ENCODE measurements at regions not wholly inside any gene's neighbourhood (a gene's known extent, or its start where the extent isn't known, plus 50 kb on each side); places are given as distances from the start of the nearest gene placed in this dataset.

- H3K4me3 Mint-ChIP-seq: no peak overlapping the region
- 74 to 100% methylated on average over 1 to 3 of the region's 6 CpGs for WGBS, 2 experiments (ENCODE audit: insufficient coverage in 1 of 2, insufficient read length in 1 of 2)
- Histone ChIP-seq H3K4me1 (ENCODE audit: control insufficient read depth, insufficient read depth, low read length) (peaks cover 5% of the 10 kb centered on the region), H3K27me3 (ENCODE audit: control insufficient read depth, insufficient read depth, low read length, poor library complexity, severe bottlenecking) (no peaks in the 10 kb centered on the region), H3K27ac (ENCODE audit: low read depth, low read length) (no peak overlapping the region), H3K36me3 (ENCODE audit: control insufficient read depth, insufficient read depth, low read length) (no peaks in the 10 kb centered on the region), H3K9ac (ENCODE audit: extremely low read depth, low read length, poor library complexity, severe bottlenecking) (no peak overlapping the region), H3K4me3 (ENCODE audit: low read length) (no peak overlapping the region), H3K9me3 (ENCODE audit: control insufficient read depth, low read length) (no peaks in the 10 kb centered on the region)
- peaks cover 17% of the 10 kb centered on the region for H3K4me1 Mint-ChIP-seq
- no peaks in the 10 kb centered on the region for H3K36me3 Mint-ChIP-seq (ENCODE audit: low read depth)
- no peak overlapping the region for H3K27ac Mint-ChIP-seq
- H3K27me3 Mint-ChIP-seq (ENCODE audit: insufficient read depth): no peaks in the 10 kb centered on the region
- DNase-seq: no peak
- no peaks in the 10 kb centered on the region for H3K9me3 Mint-ChIP-seq
- TF ChIP-seq CTCF (conservative IDR thresholded peaks at IDR 0.05): no peak
Measured at GRCh38 chr5:125381290-125381689, 634.9 kb upstream of the ZNF608 start.

GRCh38 chr5:125384071-125384470 is 637.6 kb upstream of the ZNF608 start:
- H3K36me3 Mint-ChIP-seq (ENCODE audit: low read depth): no peaks in the 10 kb centered on the region
- peaks cover 10% of the 10 kb centered on the region for H3K4me1 Mint-ChIP-seq
- no peak overlapping the region for H3K27ac Mint-ChIP-seq
- H3K27me3 Mint-ChIP-seq (ENCODE audit: insufficient read depth): no peaks in the 10 kb centered on the region
- no peak for DNase-seq
- Histone ChIP-seq H3K27ac (ENCODE audit: low read depth, low read length) (no peak overlapping the region), H3K4me3 (ENCODE audit: low read length) (no peak overlapping the region), H3K9me3 (ENCODE audit: control insufficient read depth, low read length) (no peaks in the 10 kb centered on the region), H3K36me3 (ENCODE audit: control insufficient read depth, insufficient read depth, low read length) (no peaks in the 10 kb centered on the region), H3K4me1 (ENCODE audit: control insufficient read depth, insufficient read depth, low read length) (peaks cover 5% of the 10 kb centered on the region), H3K9ac (ENCODE audit: extremely low read depth, low read length, poor library complexity, severe bottlenecking) (no peak overlapping the region), H3K27me3 (ENCODE audit: control insufficient read depth, insufficient read depth, low read length, poor library complexity, severe bottlenecking) (no peaks in the 10 kb centered on the region)
- TF ChIP-seq CTCF (conservative IDR thresholded peaks at IDR 0.05): no peak
- no peaks in the 10 kb centered on the region for H3K9me3 Mint-ChIP-seq
- H3K4me3 Mint-ChIP-seq: no peak overlapping the region
- WGBS, 2 experiments (ENCODE audit: insufficient coverage in 1 of 2, insufficient read length in 1 of 2): 92% methylated on average over 1 of the region's 1 CpG; no CpG with 5 or more reads in 1 of the 2 experiments

GRCh38 chr5:125390326-125390725 is 643.9 kb upstream of the ZNF608 start:
- no peaks in the 10 kb centered on the region for H3K36me3 Mint-ChIP-seq (ENCODE audit: low read depth)
- 86 to 100% methylated on average over 1 to 2 of the region's 2 CpGs for WGBS, 2 experiments (ENCODE audit: insufficient coverage in 1 of 2, insufficient read length in 1 of 2)
- no peak for DNase-seq
- Histone ChIP-seq H3K4me1 (ENCODE audit: control insufficient read depth, insufficient read depth, low read length) (no peaks in the 10 kb centered on the region), H3K9ac (ENCODE audit: extremely low read depth, low read length, poor library complexity, severe bottlenecking) (no peak overlapping the region), H3K36me3 (ENCODE audit: control insufficient read depth, insufficient read depth, low read length) (no peaks in the 10 kb centered on the region), H3K9me3 (ENCODE audit: control insufficient read depth, low read length) (no peaks in the 10 kb centered on the region), H3K4me3 (ENCODE audit: low read length) (no peak overlapping the region), H3K27ac (ENCODE audit: low read depth, low read length) (no peak overlapping the region), H3K27me3 (ENCODE audit: control insufficient read depth, insufficient read depth, low read length, poor library complexity, severe bottlenecking) (no peaks in the 10 kb centered on the region)
- H3K27ac Mint-ChIP-seq: no peak overlapping the region
- H3K27me3 Mint-ChIP-seq (ENCODE audit: insufficient read depth): no peaks in the 10 kb centered on the region
- no peak overlapping the region for H3K4me3 Mint-ChIP-seq
- TF ChIP-seq CTCF (conservative IDR thresholded peaks at IDR 0.05): no peak
- no peaks in the 10 kb centered on the region for H3K9me3 Mint-ChIP-seq
- H3K4me1 Mint-ChIP-seq: no peaks in the 10 kb centered on the region
